RWPE2 (cell line): ENCODE measurements at regions not wholly inside any gene's neighbourhood (a gene's known extent, or its start where the extent isn't known, plus 50 kb on each side); places are given as distances from the start of the nearest gene placed in this dataset.

Source experiments
- ATAC-seq: fragments of 200-7000 bp; cut with Tn5 transposase; 3 replicates; pipeline ENCODE4 v1.9.1; 2021; ENCODE audit warnings: low read depth
- DNase-seq: peaks from one replicate; pipeline ENCODE4 v3.0.0-alpha.2; 2020; ENCODE audit warnings: low spot score
- H3K27ac ChIP-seq: fragments of 450-650 bp; 2 replicates; pipeline ENCODE4 v1.5.1; 2017; ENCODE audit warnings: mild to moderate bottlenecking; ENCODE audit not compliant: poor library complexity, severe bottlenecking
- H3K27me3 ChIP-seq: fragments of 250-450 bp; sonication (Bioruptor Pico); 2 replicates; pipeline ENCODE4 v1.5.1; 2021; ENCODE audit warnings: mild to moderate bottlenecking, moderate library complexity; ENCODE audit not compliant: insufficient read depth, poor library complexity, severe bottlenecking
- H3K36me3 ChIP-seq: fragments of 250-450 bp; sonication (Bioruptor Pico); 2 replicates; pipeline ENCODE4 v1.5.1; 2020; ENCODE audit warnings: low read depth, mild to moderate bottlenecking, moderate library complexity
- H3K4me1 ChIP-seq: fragments of 250-450 bp; sonication (Bioruptor Pico); 2 replicates; pipeline ENCODE4 v1.5.1; 2021; ENCODE audit warnings: mild to moderate bottlenecking, moderate library complexity; ENCODE audit not compliant: insufficient read depth, poor library complexity, severe bottlenecking
- H3K4me3 ChIP-seq: fragments of 250-450 bp; sonication (Bioruptor Pico); 2 replicates; pipeline ENCODE4 v1.5.1; 2021; ENCODE audit warnings: mild to moderate bottlenecking, moderate library complexity; ENCODE audit not compliant: severe bottlenecking
- H3K9me3 ChIP-seq: fragments of 250-450 bp; sonication (Bioruptor Pico); 2 replicates; pipeline ENCODE4 v1.5.1; 2021; ENCODE audit warnings: mild to moderate bottlenecking, moderate library complexity; ENCODE audit not compliant: severe bottlenecking
- TF ChIP-seq, protein P1 (sequence below): fragments of 450-650 bp; IDR thresholded peaks from one replicate; pipeline ENCODE4 v1.5.1; 2017; ENCODE audit warnings: mild to moderate bottlenecking, moderate library complexity; ENCODE audit not compliant: poor library complexity, severe bottlenecking

DNA sequence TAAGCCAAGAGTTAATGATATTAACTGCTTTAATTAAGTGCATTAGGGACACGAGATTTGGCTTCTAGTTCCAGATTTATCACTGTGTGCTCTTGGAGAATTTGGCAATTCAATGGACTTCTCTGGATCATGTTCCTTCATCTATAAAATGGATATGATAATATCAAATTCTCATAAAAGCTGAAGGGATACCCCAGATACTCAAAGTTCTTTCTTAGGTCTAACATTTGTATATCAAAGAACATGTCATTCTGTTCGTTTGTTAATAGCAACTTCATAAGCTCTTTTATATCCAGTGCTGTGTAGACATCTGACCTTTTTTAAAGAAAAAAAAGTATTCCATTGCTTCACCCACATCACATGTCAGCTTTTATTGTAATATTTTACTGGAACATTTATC, 54.6 kb upstream of the HDAC9 start:
- Histone ChIP-seq H3K27ac (no peak overlapping the region), H3K27me3 (no peaks in the 10 kb centered on the region), H3K36me3 (no peaks in the 10 kb centered on the region), H3K4me1 (no peaks in the 10 kb centered on the region), H3K9me3 (no peaks in the 10 kb centered on the region), H3K4me3 (no peak overlapping the region)
- ATAC-seq (no peak), DNase-seq (no peak)
- TF ChIP-seq, protein P1, sequence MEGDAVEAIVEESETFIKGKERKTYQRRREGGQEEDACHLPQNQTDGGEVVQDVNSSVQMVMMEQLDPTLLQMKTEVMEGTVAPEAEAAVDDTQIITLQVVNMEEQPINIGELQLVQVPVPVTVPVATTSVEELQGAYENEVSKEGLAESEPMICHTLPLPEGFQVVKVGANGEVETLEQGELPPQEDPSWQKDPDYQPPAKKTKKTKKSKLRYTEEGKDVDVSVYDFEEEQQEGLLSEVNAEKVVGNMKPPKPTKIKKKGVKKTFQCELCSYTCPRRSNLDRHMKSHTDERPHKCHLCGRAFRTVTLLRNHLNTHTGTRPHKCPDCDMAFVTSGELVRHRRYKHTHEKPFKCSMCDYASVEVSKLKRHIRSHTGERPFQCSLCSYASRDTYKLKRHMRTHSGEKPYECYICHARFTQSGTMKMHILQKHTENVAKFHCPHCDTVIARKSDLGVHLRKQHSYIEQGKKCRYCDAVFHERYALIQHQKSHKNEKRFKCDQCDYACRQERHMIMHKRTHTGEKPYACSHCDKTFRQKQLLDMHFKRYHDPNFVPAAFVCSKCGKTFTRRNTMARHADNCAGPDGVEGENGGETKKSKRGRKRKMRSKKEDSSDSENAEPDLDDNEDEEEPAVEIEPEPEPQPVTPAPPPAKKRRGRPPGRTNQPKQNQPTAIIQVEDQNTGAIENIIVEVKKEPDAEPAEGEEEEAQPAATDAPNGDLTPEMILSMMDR: no peak

DNA sequence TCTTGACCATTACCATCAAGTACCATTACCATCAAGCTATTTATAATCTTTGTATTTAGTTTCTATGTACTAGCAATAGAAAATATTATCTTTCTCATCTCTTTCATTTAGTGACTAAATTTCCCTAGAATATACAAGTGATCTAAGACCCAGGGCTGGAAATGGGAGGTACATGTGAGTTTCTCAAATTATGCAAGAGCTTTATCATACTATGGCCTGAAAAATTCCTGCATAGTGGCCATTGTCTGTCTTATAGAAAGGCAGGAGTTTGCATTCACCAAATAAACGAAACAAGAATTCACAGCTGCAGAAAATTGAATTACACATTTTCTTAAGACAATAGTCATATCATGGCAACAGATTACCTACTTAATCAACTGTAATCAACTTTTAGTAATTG, 50.7 kb upstream of the HDAC9 start:
- no peak for DNase-seq
- no peak for ATAC-seq
- Histone ChIP-seq H3K27ac (no peak overlapping the region), H3K4me1 (no peaks in the 10 kb centered on the region), H3K36me3 (no peaks in the 10 kb centered on the region), H3K27me3 (no peaks in the 10 kb centered on the region), H3K9me3 (no peaks in the 10 kb centered on the region), H3K4me3 (no peak overlapping the region)
- TF ChIP-seq, protein P1: no peak

DNA sequence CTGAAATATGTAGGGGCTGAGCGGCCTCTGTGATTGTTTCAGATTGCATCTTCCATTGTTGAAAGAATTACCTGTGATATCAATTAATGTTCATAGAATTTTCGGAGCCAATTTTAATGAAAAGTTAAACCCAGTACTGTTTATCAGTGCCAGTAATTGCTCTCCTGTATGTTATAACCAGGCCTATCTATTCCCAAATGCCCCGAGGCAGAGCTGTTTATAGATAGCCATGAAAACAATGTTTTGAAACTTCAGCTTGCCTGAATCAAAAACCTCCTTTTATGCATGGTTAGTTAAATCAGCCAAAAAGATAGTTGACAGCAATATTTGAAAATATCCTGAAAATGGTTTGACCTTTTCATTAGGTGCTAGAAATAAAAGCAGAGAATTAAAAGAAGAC, 50.1 kb upstream of the HDAC9 start:
- TF ChIP-seq, protein P1: no peak
- H3K27ac ChIP-seq: no peak overlapping the region
- no peaks in the 10 kb centered on the region for H3K27me3 ChIP-seq
- no peaks in the 10 kb centered on the region for H3K36me3 ChIP-seq
- ATAC-seq (no peak), DNase-seq (no peak)
- H3K4me1 ChIP-seq: no peaks in the 10 kb centered on the region
- no peak overlapping the region for H3K4me3 ChIP-seq
- no peaks in the 10 kb centered on the region for H3K9me3 ChIP-seq
